ENCODE measurements at regions not wholly inside any gene's neighbourhood (a gene's known extent, or its start where the extent isn't known, plus 50 kb on each side); places are given as distances from the start of the nearest gene placed in this dataset.

- H3K9me2 ChIP-seq (ENCODE audit: insufficient read depth, low read length) = no peaks in the 10 kb centered on the region
- no peak overlapping the region for H3K4me3 ChIP-seq (ENCODE audit: low read depth, low read length, poor library complexity, severe bottlenecking)
- no peaks in the 10 kb centered on the region for H3K79me2 ChIP-seq (ENCODE audit: insufficient read depth, low read depth, low read length)
- no peak overlapping the region for H3K27ac ChIP-seq (ENCODE audit: low read depth, low read length, poor library complexity, severe bottlenecking)
- H3K9me3 ChIP-seq (ENCODE audit: low read length) = no peaks in the 10 kb centered on the region
- no peak for DNase-seq (ENCODE audit: low spot score)
- intact Hi-C loops (cut with micrococcal nuclease; ENCODE audit: unreplicated experiment) = no loop called here
- no peak overlapping the region for H3K4me2 ChIP-seq (ENCODE audit: low read length)
- ChIA-PET CTCF (ENCODE audit: unreplicated experiment) (no interaction called here), POLR2A (no interaction called here)
- no peak for TF ChIP-seq CTCF (conservative IDR thresholded peaks at IDR 0.05; ENCODE audit: low read length)
- H3K4me1 ChIP-seq (ENCODE audit: insufficient read depth, low read length, poor library complexity, severe bottlenecking) = no peaks in the 10 kb centered on the region
- H4K20me1 ChIP-seq (ENCODE audit: insufficient read depth, low read length) = no peaks in the 10 kb centered on the region
- no TSS peak for BruUV-seq (replicated peaks)
- no peak overlapping the region for H2AFZ ChIP-seq (ENCODE audit: low read length)
- no peaks in the 10 kb centered on the region for H3K36me3 ChIP-seq (ENCODE audit: insufficient read depth, low read length)
Measured at GRCh38 chr9:134230942-134231325, 66.6 kb upstream of the RNU6ATAC start.

- H3K9me2 ChIP-seq (ENCODE audit: insufficient read depth, low read length) = no peaks in the 10 kb centered on the region
- no peaks in the 10 kb centered on the region for H3K9me3 ChIP-seq (ENCODE audit: low read length)
- no peak overlapping the region for H3K4me2 ChIP-seq (ENCODE audit: low read length)
- intact Hi-C loops (cut with micrococcal nuclease; ENCODE audit: unreplicated experiment) = no loop called here
- no peak overlapping the region for H2AFZ ChIP-seq (ENCODE audit: low read length)
- BruUV-seq (replicated peaks) = no TSS peak
- no peak for DNase-seq (ENCODE audit: low spot score)
- no peaks in the 10 kb centered on the region for H3K4me1 ChIP-seq (ENCODE audit: insufficient read depth, low read length, poor library complexity, severe bottlenecking)
- H4K20me1 ChIP-seq (ENCODE audit: insufficient read depth, low read length) = no peaks in the 10 kb centered on the region
- ChIA-PET CTCF (ENCODE audit: unreplicated experiment) (no interaction called here), POLR2A (no interaction called here)
- H3K4me3 ChIP-seq (ENCODE audit: low read depth, low read length, poor library complexity, severe bottlenecking) = no peak overlapping the region
- TF ChIP-seq CTCF (conservative IDR thresholded peaks at IDR 0.05; ENCODE audit: low read length) (no peak), EZH2phosphoT487 (IDR thresholded peaks at IDR 0.05; ENCODE audit: borderline replicate concordance, low read depth, low read length) (no peak)
- no peaks in the 10 kb centered on the region for H3K36me3 ChIP-seq (ENCODE audit: insufficient read depth, low read length)
- no peaks in the 10 kb centered on the region for H3K79me2 ChIP-seq (ENCODE audit: insufficient read depth, low read depth, low read length)
- no peak overlapping the region for H3K27ac ChIP-seq (ENCODE audit: low read depth, low read length, poor library complexity, severe bottlenecking)
Measured at GRCh38 chr9:134231330-134231745, 67.0 kb upstream of the RNU6ATAC start.

- ChIA-PET CTCF (ENCODE audit: unreplicated experiment) (no interaction called here), POLR2A (no interaction called here)
- TF ChIP-seq CTCF (conservative IDR thresholded peaks at IDR 0.05; ENCODE audit: low read length) = no peak
- TF ChIP-seq EZH2phosphoT487 (IDR thresholded peaks at IDR 0.05; ENCODE audit: borderline replicate concordance, low read depth, low read length) = no peak
- no TSS peak for BruUV-seq (replicated peaks)
- intact Hi-C loops (cut with micrococcal nuclease; ENCODE audit: unreplicated experiment) = no loop called here
- H3K9me2 ChIP-seq (ENCODE audit: insufficient read depth, low read length) = no peaks in the 10 kb centered on the region
- H3K79me2 ChIP-seq (ENCODE audit: insufficient read depth, low read depth, low read length) = no peaks in the 10 kb centered on the region
- DNase-seq (ENCODE audit: low spot score) = no peak
- no peak overlapping the region for H2AFZ ChIP-seq (ENCODE audit: low read length)
- no peak overlapping the region for H3K4me2 ChIP-seq (ENCODE audit: low read length)
- H3K27ac ChIP-seq (ENCODE audit: low read depth, low read length, poor library complexity, severe bottlenecking) = no peak overlapping the region
- no peaks in the 10 kb centered on the region for H3K9me3 ChIP-seq (ENCODE audit: low read length)
- no peaks in the 10 kb centered on the region for H4K20me1 ChIP-seq (ENCODE audit: insufficient read depth, low read length)
- no peaks in the 10 kb centered on the region for H3K4me1 ChIP-seq (ENCODE audit: insufficient read depth, low read length, poor library complexity, severe bottlenecking)
- no peaks in the 10 kb centered on the region for H3K36me3 ChIP-seq (ENCODE audit: insufficient read depth, low read length)
- no peak overlapping the region for H3K4me3 ChIP-seq (ENCODE audit: low read depth, low read length, poor library complexity, severe bottlenecking)
Measured at GRCh38 chr9:134231767-134232166, 67.4 kb upstream of the RNU6ATAC start.

Data from OCI-LY7 (cell line).